Testis (tissue), 2 donors: ENCODE measurements at regions not wholly inside any gene's neighbourhood (a gene's known extent, or its start where the extent isn't known, plus 50 kb on each side); places are given as distances from the start of the nearest gene placed in this dataset.
A peak's percentile ranks its signal among the peaks of the same experiment; 100 is the strongest.

Source experiments
- DNase-seq: peaks from one replicate; pipeline ENCODE4 v3.0.0-alpha.2; 2019
- H3K27ac ChIP-seq, 2 donors: fragments of 200-600 bp; sonication (generic); one replicate each; pipeline ENCODE4 v1.5.1; 2019
- H3K27me3 ChIP-seq: fragments of 200-600 bp; sonication (generic); one replicate; pipeline ENCODE4 v1.5.1; 2019
- H3K36me3 ChIP-seq: fragments of 200-600 bp; sonication (generic); one replicate; pipeline ENCODE4 v1.5.1; 2017; ENCODE audit warnings: low read depth; ENCODE audit errors: missing control alignments
- H3K4me1 ChIP-seq: fragments of 200-600 bp; sonication (generic); one replicate; pipeline ENCODE4 v1.5.1; 2019
- H3K4me3 ChIP-seq, 2 donors: fragments of 200-600 bp; sonication (generic); one replicate each; pipeline ENCODE4 v1.5.1; 2017 to 2019
- H3K9me3 ChIP-seq: fragments of 200-600 bp; sonication (generic); one replicate; pipeline ENCODE4 v1.5.1; 2017
- POLR2A ChIP-seq: fragments of 450-650 bp; IDR thresholded peaks from one replicate; pipeline ENCODE4 v1.6.1; 2017; ENCODE audit warnings: antibody characterized with exemption, mild to moderate bottlenecking, moderate library complexity
- WGBS, 2 donors: methylation state at CpG; one replicate each; pipeline ENCODE4 v1.1.5; 2018; 5-methylcytosine and 5-hydroxymethylcytosine counted together
- intact Hi-C: fragments of 100-400 bp; cut with DNase I; formaldehyde crosslinking; loops from one replicate; pipeline ENCODE4 v1.15.1; 2023; ENCODE audit warnings: low total_unique reads
- TF ChIP-seq, protein P1 (sequence below), 3 experiments: fragments of 450-650 bp in 2 of 3; fragments of 200-600 bp in 1 of 3; sonication (generic) in 1 of 3; IDR thresholded peaks; one replicate each; pipeline ENCODE4 v1.5.1; 2016 to 2019; ENCODE audit warnings: antibody characterized with exemption in 3 of 3, mild to moderate bottlenecking in 2 of 3, moderate library complexity in 1 of 3

DNA sequence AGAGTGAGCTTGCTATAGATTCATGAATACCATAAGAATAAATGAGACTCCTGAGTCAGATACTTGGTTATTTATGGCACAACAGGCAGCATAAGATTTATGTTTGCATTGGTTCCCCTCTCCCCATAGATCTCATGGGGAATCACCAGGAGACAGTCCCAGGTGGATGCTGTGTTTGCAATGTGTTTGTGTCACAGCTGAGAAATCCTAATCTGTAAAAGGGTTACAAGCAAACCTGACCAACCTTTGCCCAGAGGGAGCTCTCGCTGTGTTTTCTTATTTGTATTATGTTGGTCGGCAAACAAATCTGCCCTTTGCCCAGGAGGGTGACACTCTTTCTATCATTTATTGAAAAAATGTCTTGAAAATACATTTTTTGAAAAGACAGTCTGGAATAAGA lies 236.2 kb downstream of the ZPLD1 start:
- intact Hi-C loops = no loop called here
- no peaks in the 10 kb centered on the region for H3K4me1 ChIP-seq
- WGBS, 2 donors = 82 to 97% methylated on average over 2 of the region's 2 CpGs

DNA sequence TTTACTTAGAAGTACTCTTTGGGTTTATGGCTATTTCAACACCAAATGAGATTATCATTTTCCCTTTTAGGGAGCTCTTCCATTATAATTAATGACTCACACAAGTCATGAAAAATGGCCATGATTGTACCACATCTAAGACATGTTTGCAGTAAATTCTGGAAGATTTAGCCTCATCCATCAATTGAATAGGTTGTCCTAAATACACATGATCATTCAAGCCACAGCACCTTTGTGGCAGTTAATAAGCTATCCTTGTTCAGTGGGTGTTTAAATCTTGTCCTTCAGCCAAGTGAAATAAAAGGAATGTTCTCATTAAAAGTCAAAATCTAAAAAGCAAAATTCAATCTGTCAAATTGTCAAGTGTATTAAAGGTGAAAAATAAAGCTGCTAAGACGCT lies 237.5 kb downstream of the ZPLD1 start:
- TF ChIP-seq, protein P1, sequence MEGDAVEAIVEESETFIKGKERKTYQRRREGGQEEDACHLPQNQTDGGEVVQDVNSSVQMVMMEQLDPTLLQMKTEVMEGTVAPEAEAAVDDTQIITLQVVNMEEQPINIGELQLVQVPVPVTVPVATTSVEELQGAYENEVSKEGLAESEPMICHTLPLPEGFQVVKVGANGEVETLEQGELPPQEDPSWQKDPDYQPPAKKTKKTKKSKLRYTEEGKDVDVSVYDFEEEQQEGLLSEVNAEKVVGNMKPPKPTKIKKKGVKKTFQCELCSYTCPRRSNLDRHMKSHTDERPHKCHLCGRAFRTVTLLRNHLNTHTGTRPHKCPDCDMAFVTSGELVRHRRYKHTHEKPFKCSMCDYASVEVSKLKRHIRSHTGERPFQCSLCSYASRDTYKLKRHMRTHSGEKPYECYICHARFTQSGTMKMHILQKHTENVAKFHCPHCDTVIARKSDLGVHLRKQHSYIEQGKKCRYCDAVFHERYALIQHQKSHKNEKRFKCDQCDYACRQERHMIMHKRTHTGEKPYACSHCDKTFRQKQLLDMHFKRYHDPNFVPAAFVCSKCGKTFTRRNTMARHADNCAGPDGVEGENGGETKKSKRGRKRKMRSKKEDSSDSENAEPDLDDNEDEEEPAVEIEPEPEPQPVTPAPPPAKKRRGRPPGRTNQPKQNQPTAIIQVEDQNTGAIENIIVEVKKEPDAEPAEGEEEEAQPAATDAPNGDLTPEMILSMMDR (IDR thresholded peaks at IDR 0.05) = no peak
- no peak for TF ChIP-seq POLR2A
- 54 to 73% methylated on average over 1 of the region's 1 CpG for WGBS, 2 donors
- intact Hi-C loops = no loop called here
- no peaks in the 10 kb centered on the region for H3K27me3 ChIP-seq
- H3K9me3 ChIP-seq = no peaks in the 10 kb centered on the region
- DNase-seq = no peak
- no peaks in the 10 kb centered on the region for H3K36me3 ChIP-seq
- no peak overlapping the region for H3K4me3 ChIP-seq
- no peak overlapping the region for H3K27ac ChIP-seq
- no peaks in the 10 kb centered on the region for H3K4me1 ChIP-seq

More for the DNA sequence above, 236.2 kb downstream of the ZPLD1 start:
- Histone ChIP-seq H3K9me3 (no peaks in the 10 kb centered on the region), H3K4me3 (no peak overlapping the region), H3K27me3 (no peaks in the 10 kb centered on the region), H3K36me3 (no peaks in the 10 kb centered on the region), H3K27ac (no peak overlapping the region)
- TF ChIP-seq, protein P1 (IDR thresholded peaks at IDR 0.05) = no peak
- no peak for TF ChIP-seq POLR2A
- DNase-seq = no peak

DNA sequence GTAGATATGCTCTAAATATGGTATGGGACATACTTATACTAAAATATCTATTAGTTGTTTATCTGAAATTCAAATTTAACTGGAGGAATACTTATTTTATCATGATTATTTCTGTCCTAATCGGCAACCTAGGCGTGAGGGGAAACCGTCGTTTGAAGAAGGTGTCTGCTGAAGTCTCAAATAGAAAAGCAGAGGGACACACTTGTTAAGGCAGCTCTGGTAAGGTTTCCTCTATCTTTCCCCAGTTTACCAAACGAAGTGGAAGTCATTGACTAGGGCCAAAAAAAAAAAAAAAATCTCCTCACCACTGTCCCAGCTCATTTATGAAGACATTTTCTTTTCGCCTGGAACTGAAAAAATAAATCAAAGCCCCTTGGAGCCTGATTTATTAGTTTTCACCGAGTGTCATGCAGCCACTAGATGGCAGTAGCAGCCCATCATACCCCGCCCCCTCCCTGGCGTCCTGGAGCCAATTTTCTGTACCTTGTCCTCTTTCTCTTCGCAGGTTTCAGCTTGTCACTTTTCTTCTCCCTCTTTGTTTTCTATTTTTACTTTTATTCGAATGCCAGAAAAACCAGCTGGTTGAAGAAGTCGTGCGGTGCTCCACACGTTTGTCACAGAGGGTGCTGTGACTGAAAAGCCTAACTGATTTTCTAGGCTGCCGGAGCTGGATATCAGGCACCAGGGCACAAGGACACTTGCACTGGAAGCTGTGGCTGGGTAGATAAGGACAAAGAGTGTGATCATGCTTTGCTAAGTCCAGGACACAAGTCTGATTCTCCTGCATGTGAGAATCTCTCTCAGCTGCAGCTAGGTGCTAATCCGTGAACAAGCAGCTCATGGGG lies 238.7 kb downstream of the ZPLD1 start:
- no peaks in the 10 kb centered on the region for H3K36me3 ChIP-seq
- intact Hi-C loops = no loop called here
- H3K4me3 ChIP-seq = peak overlapping the region in 1 of 2 donors; percentile 25
- 7% methylated on average over 16 of the region's 16 CpGs for WGBS, 2 donors
- TF ChIP-seq, protein P1 (IDR thresholded peaks at IDR 0.05) = peak; percentile 59 to 77 (median 67)
- no peak for TF ChIP-seq POLR2A
- DNase-seq = peak; percentile 82
- no peak overlapping the region for H3K27ac ChIP-seq
- H3K27me3 ChIP-seq = no peaks in the 10 kb centered on the region
- no peaks in the 10 kb centered on the region for H3K4me1 ChIP-seq
- no peaks in the 10 kb centered on the region for H3K9me3 ChIP-seq

DNA sequence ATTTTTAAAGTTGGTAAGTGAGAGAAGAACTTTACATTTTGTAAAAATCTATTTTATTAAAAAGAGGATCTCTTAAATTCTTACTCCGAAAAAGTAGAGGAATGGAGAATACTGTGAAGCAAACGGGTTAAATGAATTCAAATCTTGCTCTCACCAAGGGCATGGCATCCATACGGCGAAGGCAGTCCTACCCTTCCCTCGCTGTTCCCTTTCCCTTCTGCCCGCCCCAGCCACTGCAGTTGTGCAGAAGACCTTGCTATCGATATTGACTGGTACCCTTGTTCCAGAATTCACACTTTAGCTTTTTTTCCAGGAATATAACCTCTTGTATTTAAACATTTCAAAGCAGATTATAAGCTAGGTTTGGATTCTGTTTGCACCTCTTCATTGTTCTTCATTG lies 239.5 kb downstream of the ZPLD1 start:
- DNase-seq = no peak
- Histone ChIP-seq H3K27me3 (no peaks in the 10 kb centered on the region), H3K36me3 (no peaks in the 10 kb centered on the region), H3K9me3 (no peaks in the 10 kb centered on the region), H3K4me1 (no peaks in the 10 kb centered on the region), H3K4me3 (no peak overlapping the region), H3K27ac (no peak overlapping the region)
- intact Hi-C loops = no loop called here
- 72 to 79% methylated on average over 7 of the region's 7 CpGs for WGBS, 2 donors
- no peak for TF ChIP-seq POLR2A
- TF ChIP-seq, protein P1 (IDR thresholded peaks at IDR 0.05) = no peak

DNA sequence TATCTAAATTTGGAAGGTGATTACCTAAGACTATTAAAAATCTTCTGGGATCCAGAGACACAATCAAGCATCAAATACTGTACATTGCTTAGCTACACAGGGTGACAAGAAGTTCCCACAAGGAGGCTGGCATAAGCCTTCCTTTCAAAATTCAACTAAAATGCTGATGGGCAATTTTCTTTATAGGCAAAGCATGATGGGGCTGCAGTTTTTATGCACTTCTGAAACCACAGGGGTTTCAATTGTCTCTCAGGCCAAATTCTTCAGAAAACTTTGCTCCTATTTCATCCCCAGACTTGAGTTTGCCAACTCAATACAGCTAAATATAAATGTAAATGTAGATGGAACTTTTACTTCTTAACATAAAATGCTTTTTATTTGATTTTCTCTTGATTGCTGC lies 241.6 kb downstream of the ZPLD1 start:
- Histone ChIP-seq H3K36me3 (no peaks in the 10 kb centered on the region), H3K4me3 (no peak overlapping the region), H3K27ac (no peak overlapping the region), H3K9me3 (no peaks in the 10 kb centered on the region), H3K4me1 (no peaks in the 10 kb centered on the region), H3K27me3 (no peaks in the 10 kb centered on the region)
- DNase-seq = no peak
- intact Hi-C loops = no loop called here
- no peak for TF ChIP-seq POLR2A
- TF ChIP-seq, protein P1 (IDR thresholded peaks at IDR 0.05) = no peak
